Neuronal stem cell (in vitro differentiated cells): ENCODE measurements at regions not wholly inside any gene's neighbourhood (a gene's known extent, or its start where the extent isn't known, plus 50 kb on each side); places are given as distances from the start of the nearest gene placed in this dataset.
"Not testable (repeated sequence)": the region's sequence is repeated elsewhere in the genome, so short reads cannot be mapped to it uniquely, and the experiment has no call there.

Experiments used
- DNase-seq: peaks from one replicate; pipeline ENCODE4 v3.0.0-alpha.2; 2013; ENCODE audit warnings: low spot score
- H2AFZ ChIP-seq: one replicate; pipeline ENCODE4 v1.6.1; 2013; ENCODE audit warnings: mild to moderate bottlenecking, low read length, inconsistent platforms
- H2AK5ac ChIP-seq: 2 replicates; pipeline ENCODE4 v1.6.1; 2013; ENCODE audit warnings: low read depth, mild to moderate bottlenecking, inconsistent platforms, low read length, moderate library complexity, mixed read lengths
- H2BK120ac ChIP-seq: 2 replicates; pipeline ENCODE4 v1.6.1; 2013; ENCODE audit warnings: low read depth, mild to moderate bottlenecking, inconsistent platforms, low read length, moderate library complexity, mixed read lengths
- H2BK12ac ChIP-seq: one replicate; pipeline ENCODE4 v1.6.1; 2013; ENCODE audit warnings: low read length, inconsistent platforms
- H2BK15ac ChIP-seq: 2 replicates; pipeline ENCODE4 v1.6.1; 2013; ENCODE audit warnings: mild to moderate bottlenecking, low read length, inconsistent platforms, mixed read lengths
- H2BK5ac ChIP-seq: one replicate; pipeline ENCODE4 v1.6.1; 2013; ENCODE audit warnings: inconsistent platforms, mild to moderate bottlenecking, low read length, moderate library complexity
- H3K14ac ChIP-seq: one replicate; pipeline ENCODE4 v1.6.1; 2013; ENCODE audit warnings: low read length, inconsistent platforms
- H3K18ac ChIP-seq: 2 replicates; pipeline ENCODE4 v1.6.1; 2013; ENCODE audit warnings: low read length, inconsistent platforms
- H3K23ac ChIP-seq: 2 replicates; pipeline ENCODE4 v1.6.1; 2013; ENCODE audit warnings: low read depth, mild to moderate bottlenecking, mixed read lengths, low read length, inconsistent platforms; ENCODE audit not compliant: poor library complexity
- H3K27ac ChIP-seq: replicated peaks from 3 replicates; pipeline ENCODE4 v1.5.1; 2013; ENCODE audit warnings: low read length, inconsistent platforms
- H3K27me3 ChIP-seq, 3 experiments: 2 replicates each; pipeline ENCODE4 v1.6.1; 2013; ENCODE audit warnings: low read length in 3 of 3, mild to moderate bottlenecking in 2 of 3, inconsistent platforms in 1 of 3, low read depth in 1 of 3, mixed read lengths in 1 of 3, moderate library complexity in 1 of 3; ENCODE audit not compliant: control insufficient read depth in 3 of 3, insufficient read depth in 3 of 3
- H3K36me3 ChIP-seq, 2 donors: replicated peaks in 1 of 2; 2 replicates each; pipeline ENCODE4 v1.6.1; 2013; ENCODE audit warnings: low read length in 2 of 2; ENCODE audit not compliant: control insufficient read depth in 2 of 2, insufficient read depth in 2 of 2
- H3K4ac ChIP-seq: 2 replicates; pipeline ENCODE4 v1.6.1; 2013; ENCODE audit warnings: inconsistent platforms, mild to moderate bottlenecking, low read length, moderate library complexity
- H3K4me1 ChIP-seq, 2 donors: 1 replicate in 1 of 2; 2 replicates in 1 of 2; pipeline ENCODE4 v1.6.1; 2013; ENCODE audit warnings: low read length in 2 of 2, low read depth in 1 of 2; ENCODE audit not compliant: control insufficient read depth in 2 of 2, insufficient read depth in 1 of 2
- H3K4me2 ChIP-seq: one replicate; pipeline ENCODE4 v1.6.1; 2013; ENCODE audit warnings: mild to moderate bottlenecking, low read length, inconsistent platforms; ENCODE audit not compliant: insufficient read depth, poor library complexity, severe bottlenecking
- H3K4me3 ChIP-seq, 2 donors: 2 replicates each; pipeline ENCODE4 v1.5.1; 2013; ENCODE audit warnings: low read length in 2 of 2, mild to moderate bottlenecking in 2 of 2, inconsistent platforms in 1 of 2, moderate library complexity in 1 of 2
- H3K79me1 ChIP-seq: one replicate; pipeline ENCODE4 v1.6.1; 2013; ENCODE audit warnings: low read depth, mild to moderate bottlenecking, inconsistent platforms, low read length, moderate library complexity
- H3K9ac ChIP-seq: one replicate; pipeline ENCODE4 v1.6.1; 2013; ENCODE audit warnings: mild to moderate bottlenecking, low read depth, low read length, inconsistent platforms; ENCODE audit not compliant: poor library complexity
- H3K9me3 ChIP-seq, 2 donors: replicated peaks in 1 of 2; 2 replicates each; pipeline versions ENCODE3 to v1.6.1; 2013; ENCODE audit warnings: low read length in 2 of 2, mild to moderate bottlenecking in 2 of 2, inconsistent platforms in 1 of 2, low read depth in 1 of 2, mixed read lengths in 1 of 2, moderate library complexity in 1 of 2; ENCODE audit not compliant: control insufficient read depth in 2 of 2, insufficient read depth in 1 of 2
- H4K8ac ChIP-seq: one replicate; pipeline ENCODE4 v1.6.1; 2013; ENCODE audit warnings: low read depth, mild to moderate bottlenecking, inconsistent platforms, low read length, moderate library complexity
- H4K91ac ChIP-seq: one replicate; pipeline ENCODE4 v1.6.1; 2013; ENCODE audit warnings: low read length, low read depth, mild to moderate bottlenecking, inconsistent platforms; ENCODE audit not compliant: poor library complexity
- WGBS, 2 donors: extraction: QIAGEN DNeasy Blood & Tissue Kit; methylation state at CpG; one replicate each; pipeline ENCODE4 v1.1.7; 2013; ENCODE audit warnings: missing lambda C conversion rate in 2 of 2, mixed read lengths in 1 of 2; ENCODE audit not compliant: insufficient read length in 2 of 2, insufficient replicate concordance in 1 of 2; ENCODE audit errors: extremely low coverage in 2 of 2; 5-methylcytosine and 5-hydroxymethylcytosine counted together

GRCh38 chr3:144494651-144495050, 523.0 kb downstream of the DIPK2A start:
- H3K27me3 ChIP-seq, H4K91ac ChIP-seq, H3K79me1 ChIP-seq, H3K4me2 ChIP-seq, H3K4ac ChIP-seq, H3K23ac ChIP-seq, H2BK120ac ChIP-seq, H3K18ac ChIP-seq, H3K27ac ChIP-seq, H4K8ac ChIP-seq, H2BK15ac ChIP-seq, H3K4me1 ChIP-seq, H3K14ac ChIP-seq, H3K4me3 ChIP-seq, DNase-seq, H2BK12ac ChIP-seq, H3K9ac ChIP-seq, H3K36me3 ChIP-seq, H2BK5ac ChIP-seq, H3K9me3 ChIP-seq, H2AFZ ChIP-seq, H2AK5ac ChIP-seq: not testable (repeated sequence)
- WGBS, 2 donors = no CpG with 5 or more reads among the region's 20 CpGs

DNA sequence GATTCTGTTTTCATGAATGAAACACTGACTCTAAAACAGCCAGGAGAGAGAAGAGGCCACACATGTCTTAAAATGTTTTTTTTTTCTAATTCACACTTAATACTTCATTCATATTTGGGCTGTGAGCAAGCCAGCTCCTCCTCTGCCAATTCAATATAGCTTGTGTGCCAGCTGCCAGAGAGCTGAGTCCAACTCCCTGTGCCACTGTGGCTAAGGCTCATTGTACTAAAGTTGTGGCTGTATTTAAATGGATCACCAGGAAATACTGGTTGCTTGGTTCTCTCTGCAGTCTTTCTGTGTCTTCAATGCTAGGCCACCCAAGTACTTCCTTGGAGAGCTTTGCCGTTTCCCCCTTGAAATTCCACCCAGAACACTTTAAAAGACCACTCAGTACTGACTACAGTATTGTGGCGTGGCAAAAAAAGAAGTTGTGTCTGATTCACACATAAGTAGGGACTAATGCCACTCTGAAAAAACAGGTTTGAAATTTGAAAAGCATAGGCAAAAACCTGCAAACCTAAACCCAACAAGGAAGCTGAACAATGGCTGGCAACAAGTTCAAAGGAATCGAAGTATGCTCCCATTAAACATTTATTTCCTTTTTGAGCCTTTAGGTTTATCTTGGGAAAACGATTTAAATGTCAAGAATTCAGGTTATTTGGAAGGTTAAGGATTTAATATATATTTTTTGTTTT, 524.7 kb downstream of the DIPK2A start:
- H2BK5ac ChIP-seq = no peak overlapping the region
- no peak overlapping the region for H3K4me2 ChIP-seq
- no peaks in the 10 kb centered on the region for H3K27me3 ChIP-seq
- H2AFZ ChIP-seq = peak overlapping the region; percentile 57
- no peak overlapping the region for H4K91ac ChIP-seq
- H2AK5ac ChIP-seq = no peak overlapping the region
- no peak overlapping the region for H4K8ac ChIP-seq
- H2BK12ac ChIP-seq = no peak overlapping the region
- no peak for DNase-seq
- no peaks in the 10 kb centered on the region for H3K9me3 ChIP-seq
- H3K27ac ChIP-seq = no peak overlapping the region
- no peak overlapping the region for H2BK15ac ChIP-seq
- H3K18ac ChIP-seq = no peak overlapping the region
- no peak overlapping the region for H2BK120ac ChIP-seq
- WGBS, 2 donors = 100% methylated on average over 1 of the region's 4 CpGs; no CpG with 5 or more reads in 1 of the 2 donors
- no peak overlapping the region for H3K4me3 ChIP-seq
- H3K9ac ChIP-seq = no peak overlapping the region
- no peak overlapping the region for H3K14ac ChIP-seq
- no peaks in the 10 kb centered on the region for H3K36me3 ChIP-seq
- peaks cover under 1 to 5% of the 10 kb centered on the region in 2 donors for H3K4me1 ChIP-seq
- no peaks in the 10 kb centered on the region for H3K79me1 ChIP-seq
- H3K4ac ChIP-seq = no peak overlapping the region
- H3K23ac ChIP-seq = no peak overlapping the region

- Histone ChIP-seq H3K9ac (no peak overlapping the region), H3K23ac (no peak overlapping the region), H2BK15ac (no peak overlapping the region), H3K27ac (no peak overlapping the region), H2BK120ac (no peak overlapping the region), H3K36me3 (no peaks in the 10 kb centered on the region), H3K4me1 (peaks cover 3 to 9% of the 10 kb centered on the region in 2 donors), H2AFZ (no peak overlapping the region), H3K4me2 (no peak overlapping the region), H3K14ac (no peak overlapping the region), H3K4ac (no peak overlapping the region), H2AK5ac (no peak overlapping the region), H3K9me3 (no peaks in the 10 kb centered on the region), H4K8ac (no peak overlapping the region), H3K79me1 (no peaks in the 10 kb centered on the region), H3K4me3 (no peak overlapping the region), H2BK5ac (no peak overlapping the region), H4K91ac (no peak overlapping the region), H3K18ac (no peak overlapping the region), H3K27me3 (no peaks in the 10 kb centered on the region), H2BK12ac (no peak overlapping the region)
- no peak for DNase-seq
- WGBS, 2 donors = no CpG with 5 or more reads among the region's 2 CpGs
These were observed 525.8 kb downstream of the DIPK2A start for GRCh38 chr3:144497452-144497851.

GRCh38 chr3:144499001-144499930, 527.6 kb downstream of the DIPK2A start:
- Histone ChIP-seq H3K27me3 (no peaks in the 10 kb centered on the region), H3K4me3 (no peak overlapping the region), H3K9me3 (no peaks in the 10 kb centered on the region), H2BK5ac (no peak overlapping the region), H2AK5ac (no peak overlapping the region), H3K18ac (no peak overlapping the region), H3K27ac (no peak overlapping the region), H4K91ac (no peak overlapping the region), H2BK120ac (no peak overlapping the region), H4K8ac (no peak overlapping the region), H3K36me3 (no peaks in the 10 kb centered on the region), H3K4ac (no peak overlapping the region), H3K4me1 (peaks cover 9 to 11% of the 10 kb centered on the region in 2 donors), H2BK15ac (no peak overlapping the region), H3K79me1 (no peaks in the 10 kb centered on the region), H3K9ac (no peak overlapping the region), H3K14ac (no peak overlapping the region), H3K23ac (no peak overlapping the region), H2BK12ac (no peak overlapping the region), H2AFZ (no peak overlapping the region), H3K4me2 (no peak overlapping the region)
- no peak for DNase-seq
- no CpG with 5 or more reads among the region's 2 CpGs for WGBS, 2 donors
